ENCODE measurements at regions not wholly inside any gene's neighbourhood (a gene's known extent, or its start where the extent isn't known, plus 50 kb on each side); places are given as distances from the start of the nearest gene placed in this dataset.
"Not testable (repeated sequence)": the region's sequence is repeated elsewhere in the genome, so short reads cannot be mapped to it uniquely, and the experiment has no call there.

GRCh38 chr1:55789466-55789865 is 574.3 kb upstream of the USP24 start:
- no peaks in the 10 kb centered on the region for H3K27me3 ChIP-seq (ENCODE audit: control insufficient read depth, insufficient read depth)
- DNase-seq (no peak), ATAC-seq (no peak)
- H3K27ac ChIP-seq (ENCODE audit: low read length): no peak overlapping the region
- intact Hi-C loops (cut with DNase I): no loop called here
- H3K4me1 ChIP-seq (ENCODE audit: control insufficient read depth, insufficient read depth, low read length): no peaks in the 10 kb centered on the region
- H3K9me3 ChIP-seq (ENCODE audit: control insufficient read depth, low read length): no peaks in the 10 kb centered on the region
- WGBS: 92% methylated on average over 1 of the region's 1 CpG
- no peak overlapping the region for H3K4me3 ChIP-seq (ENCODE audit: low read length)

DNA sequence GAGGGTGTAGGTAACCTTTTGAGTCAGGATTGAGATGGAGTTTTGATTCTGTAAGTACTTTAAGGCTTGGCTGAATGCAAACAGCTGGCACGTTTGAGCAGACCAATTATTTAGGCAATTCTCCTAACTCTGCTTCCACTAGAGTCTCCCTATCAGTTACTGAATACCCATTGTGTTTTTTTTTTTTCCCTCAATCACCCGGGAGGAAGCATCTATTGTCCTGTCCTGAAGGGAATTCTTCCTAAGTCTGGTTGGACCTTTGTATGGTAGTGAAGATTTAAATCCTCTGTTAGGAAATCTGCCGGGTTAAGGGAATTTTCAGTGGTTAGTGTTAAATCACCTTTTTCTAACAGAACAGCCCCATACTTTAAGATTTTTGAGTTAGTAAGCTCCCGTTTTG is 571.2 kb upstream of the USP24 start:
- no peaks in the 10 kb centered on the region for H3K27me3 ChIP-seq (ENCODE audit: control insufficient read depth, insufficient read depth)
- no peak for ATAC-seq
- WGBS: 61% methylated on average over 4 of the region's 4 CpGs

GRCh38 chr1:55784941-55785450 is 569.8 kb upstream of the USP24 start:
- DNase-seq; intact Hi-C loops (cut with DNase I); H3K4me3 ChIP-seq (ENCODE audit: low read length); H3K4me1 ChIP-seq (ENCODE audit: control insufficient read depth, insufficient read depth, low read length); H3K27me3 ChIP-seq (ENCODE audit: control insufficient read depth, insufficient read depth); H3K27ac ChIP-seq (ENCODE audit: low read length); ATAC-seq; H3K9me3 ChIP-seq (ENCODE audit: control insufficient read depth, low read length): not testable (repeated sequence)
- 94% methylated on average over 6 of the region's 6 CpGs for WGBS

More for the DNA sequence above, 571.2 kb upstream of the USP24 start:
- no peak overlapping the region for H3K4me3 ChIP-seq (ENCODE audit: low read length)
- no peaks in the 10 kb centered on the region for H3K9me3 ChIP-seq (ENCODE audit: control insufficient read depth, low read length)
- no peak for DNase-seq
- intact Hi-C loops (cut with DNase I): no loop called here
- H3K27ac ChIP-seq (ENCODE audit: low read length): no peak overlapping the region
- no peaks in the 10 kb centered on the region for H3K4me1 ChIP-seq (ENCODE audit: control insufficient read depth, insufficient read depth, low read length)

GRCh38 chr1:55781944-55782482 is 566.8 kb upstream of the USP24 start:
- no peaks in the 10 kb centered on the region for H3K4me1 ChIP-seq (ENCODE audit: control insufficient read depth, insufficient read depth, low read length)
- H3K27me3 ChIP-seq (ENCODE audit: control insufficient read depth, insufficient read depth): no peaks in the 10 kb centered on the region
- peak; percentile 26 to 75 for ATAC-seq
- no peaks in the 10 kb centered on the region for H3K9me3 ChIP-seq (ENCODE audit: control insufficient read depth, low read length)
- no peak overlapping the region for H3K4me3 ChIP-seq (ENCODE audit: low read length)
- intact Hi-C loops (cut with DNase I): no loop called here
- 64% methylated on average over 3 of the region's 3 CpGs for WGBS
- H3K27ac ChIP-seq (ENCODE audit: low read length): no peak overlapping the region
- peak in 1 of 3 donors; percentile 50 for DNase-seq

DNA sequence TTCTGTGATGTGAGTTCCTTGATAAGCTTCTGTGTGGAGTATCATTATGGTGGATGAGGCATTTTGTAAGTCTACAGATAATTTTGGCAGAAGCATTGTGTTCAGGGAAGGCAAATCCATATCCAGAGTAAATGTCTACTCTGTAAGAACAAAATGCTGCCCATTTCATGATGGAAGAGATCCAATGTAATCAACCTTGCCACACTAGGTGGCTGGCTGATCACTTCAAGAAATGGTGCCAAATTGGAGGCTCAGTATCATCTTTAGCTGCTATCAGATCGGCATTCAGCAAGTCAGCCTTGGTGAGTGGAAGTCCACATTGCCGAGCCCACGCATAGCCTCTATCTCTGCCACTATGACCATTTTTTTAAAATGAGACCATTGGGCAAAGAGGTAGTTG is 565.8 kb upstream of the USP24 start:
- 97% methylated on average over 3 of the region's 3 CpGs for WGBS
- Histone ChIP-seq H3K27me3 (ENCODE audit: control insufficient read depth, insufficient read depth) (no peaks in the 10 kb centered on the region), H3K4me1 (ENCODE audit: control insufficient read depth, insufficient read depth, low read length) (no peaks in the 10 kb centered on the region), H3K9me3 (ENCODE audit: control insufficient read depth, low read length) (no peaks in the 10 kb centered on the region), H3K27ac (ENCODE audit: low read length) (no peak overlapping the region), H3K4me3 (ENCODE audit: low read length) (no peak overlapping the region)
- DNase-seq: no peak
- ATAC-seq: no peak
- intact Hi-C loops (cut with DNase I): no loop called here

DNA sequence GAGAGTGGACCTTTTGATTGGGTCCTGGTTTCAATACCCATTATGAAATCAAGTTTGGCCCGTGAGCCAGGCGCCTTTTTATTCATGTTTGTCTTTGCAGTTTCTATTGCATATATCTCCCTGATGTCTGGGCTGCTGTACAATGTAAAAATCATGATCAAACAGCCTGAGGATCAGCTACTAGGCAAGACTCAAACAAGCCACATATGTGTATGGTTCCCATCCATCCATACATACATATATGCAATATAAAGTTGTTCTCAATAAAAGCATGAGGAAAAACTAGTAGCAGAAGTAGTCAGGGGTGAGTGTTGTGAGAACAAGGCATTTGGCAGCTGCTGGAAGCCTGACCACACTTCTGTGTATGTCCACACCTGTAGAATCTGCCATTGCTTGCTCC is 562.4 kb upstream of the USP24 start:
- H3K27ac ChIP-seq (ENCODE audit: low read length): no peak overlapping the region
- no peak overlapping the region for H3K4me3 ChIP-seq (ENCODE audit: low read length)
- H3K4me1 ChIP-seq (ENCODE audit: control insufficient read depth, insufficient read depth, low read length): no peaks in the 10 kb centered on the region
- ATAC-seq (no peak), DNase-seq (no peak)
- H3K9me3 ChIP-seq (ENCODE audit: control insufficient read depth, low read length): no peaks in the 10 kb centered on the region
- intact Hi-C loops (cut with DNase I): no loop called here
- WGBS: 96% methylated on average over 2 of the region's 2 CpGs
- H3K27me3 ChIP-seq (ENCODE audit: control insufficient read depth, insufficient read depth): no peaks in the 10 kb centered on the region

DNA sequence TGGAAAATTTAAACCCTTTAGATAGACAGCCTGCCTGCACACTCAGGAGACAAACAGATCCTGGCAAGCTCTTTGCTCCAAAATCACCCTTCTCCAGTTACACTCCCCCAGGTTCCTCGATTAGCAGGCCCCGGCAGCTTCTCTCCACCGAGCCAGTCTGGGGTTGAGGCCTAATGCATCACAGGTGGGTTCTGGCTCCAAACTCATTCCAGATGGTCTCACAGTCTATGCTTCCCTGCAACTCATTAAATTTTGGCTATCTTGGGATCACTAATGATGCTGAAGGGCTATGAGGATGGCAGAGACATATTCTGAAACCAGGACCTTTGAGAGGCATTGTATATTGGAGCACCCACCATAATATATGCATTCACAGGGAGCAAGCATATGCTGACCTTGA is 559.8 kb upstream of the USP24 start:
- 83% methylated on average over 3 of the region's 3 CpGs for WGBS
- Histone ChIP-seq H3K27me3 (ENCODE audit: control insufficient read depth, insufficient read depth) (no peaks in the 10 kb centered on the region), H3K4me3 (ENCODE audit: low read length) (no peak overlapping the region)

DNA sequence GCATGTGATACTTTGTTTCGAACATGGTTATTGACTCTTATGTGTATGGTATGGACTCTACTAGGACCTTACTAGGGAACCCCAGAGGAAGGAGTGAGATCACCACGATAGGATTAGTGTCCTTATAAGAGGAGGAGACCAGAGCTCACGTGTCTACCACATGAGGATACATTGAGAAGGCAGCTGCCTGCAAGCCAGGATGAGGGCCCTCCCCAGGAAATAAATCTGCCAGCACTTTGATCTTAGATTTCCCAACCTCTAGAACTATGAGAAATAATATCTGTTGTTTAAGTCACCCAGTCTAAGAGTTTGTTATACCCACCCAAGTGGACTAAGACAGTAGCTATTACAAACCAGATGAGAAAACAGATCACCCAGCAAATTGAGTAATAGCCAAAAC is 559.3 kb upstream of the USP24 start:
- H3K27ac ChIP-seq (ENCODE audit: low read length): no peak overlapping the region
- intact Hi-C loops (cut with DNase I): no loop called here
- no peak for ATAC-seq
- H3K4me1 ChIP-seq (ENCODE audit: control insufficient read depth, insufficient read depth, low read length): no peaks in the 10 kb centered on the region
- H3K4me3 ChIP-seq (ENCODE audit: low read length): no peak overlapping the region
- no peaks in the 10 kb centered on the region for H3K27me3 ChIP-seq (ENCODE audit: control insufficient read depth, insufficient read depth)
- no peak for DNase-seq
- 95% methylated on average over 3 of the region's 3 CpGs for WGBS
- H3K9me3 ChIP-seq (ENCODE audit: control insufficient read depth, low read length): no peaks in the 10 kb centered on the region

More for the DNA sequence above, 559.8 kb upstream of the USP24 start:
- intact Hi-C loops (cut with DNase I): no loop called here
- H3K4me1 ChIP-seq (ENCODE audit: control insufficient read depth, insufficient read depth, low read length): no peaks in the 10 kb centered on the region
- no peak overlapping the region for H3K27ac ChIP-seq (ENCODE audit: low read length)
- ATAC-seq: no peak
- no peaks in the 10 kb centered on the region for H3K9me3 ChIP-seq (ENCODE audit: control insufficient read depth, low read length)
- DNase-seq: no peak

GRCh38 chr1:55773211-55773940 is 558.2 kb upstream of the USP24 start:
- intact Hi-C loops (cut with DNase I): no loop called here
- WGBS: 92% methylated on average over 4 of the region's 4 CpGs
- no peaks in the 10 kb centered on the region for H3K4me1 ChIP-seq (ENCODE audit: control insufficient read depth, insufficient read depth, low read length)
- no peaks in the 10 kb centered on the region for H3K9me3 ChIP-seq (ENCODE audit: control insufficient read depth, low read length)
- no peak overlapping the region for H3K4me3 ChIP-seq (ENCODE audit: low read length)
- no peaks in the 10 kb centered on the region for H3K27me3 ChIP-seq (ENCODE audit: control insufficient read depth, insufficient read depth)
- no peak overlapping the region for H3K27ac ChIP-seq (ENCODE audit: low read length)
- ATAC-seq (no peak), DNase-seq (no peak)

DNA sequence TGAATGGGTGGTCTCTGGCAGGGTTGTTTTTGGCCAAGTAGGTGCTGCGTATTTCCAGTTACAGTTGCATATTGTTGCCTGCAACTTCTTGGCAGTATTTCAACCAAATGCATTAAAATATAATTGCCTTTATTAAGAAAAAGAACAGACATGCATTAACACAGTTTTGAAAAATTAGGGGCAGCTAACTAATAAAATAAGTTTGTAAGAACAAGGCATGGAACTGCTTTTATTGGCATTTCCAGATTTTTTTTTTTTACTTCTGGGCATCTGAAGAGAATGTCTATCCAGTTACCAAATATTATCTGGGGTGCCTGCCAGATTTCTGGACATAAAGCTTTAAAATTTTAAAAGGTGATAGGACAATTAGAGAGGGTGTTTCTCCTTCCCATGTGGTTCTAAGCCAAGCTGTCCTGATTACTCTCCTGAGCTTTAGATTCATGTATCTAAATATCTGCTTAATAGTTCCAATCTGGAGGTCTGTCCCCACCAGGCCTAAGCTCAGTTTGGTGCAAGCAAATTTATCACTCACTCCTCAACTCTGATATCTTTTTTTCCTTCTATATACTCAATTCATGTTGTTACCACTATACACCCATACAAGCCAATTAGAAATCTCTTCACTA is 553.3 kb upstream of the USP24 start:
- H3K9me3 ChIP-seq (ENCODE audit: control insufficient read depth, low read length): no peaks in the 10 kb centered on the region
- intact Hi-C loops (cut with DNase I): no loop called here
- DNase-seq (no peak), ATAC-seq (no peak)
- H3K27me3 ChIP-seq (ENCODE audit: control insufficient read depth, insufficient read depth): no peaks in the 10 kb centered on the region
- no peak overlapping the region for H3K27ac ChIP-seq (ENCODE audit: low read length)
- no peak overlapping the region for H3K4me3 ChIP-seq (ENCODE audit: low read length)
- WGBS: 88% methylated on average over 1 of the region's 1 CpG
- H3K4me1 ChIP-seq (ENCODE audit: control insufficient read depth, insufficient read depth, low read length): no peaks in the 10 kb centered on the region

DNA sequence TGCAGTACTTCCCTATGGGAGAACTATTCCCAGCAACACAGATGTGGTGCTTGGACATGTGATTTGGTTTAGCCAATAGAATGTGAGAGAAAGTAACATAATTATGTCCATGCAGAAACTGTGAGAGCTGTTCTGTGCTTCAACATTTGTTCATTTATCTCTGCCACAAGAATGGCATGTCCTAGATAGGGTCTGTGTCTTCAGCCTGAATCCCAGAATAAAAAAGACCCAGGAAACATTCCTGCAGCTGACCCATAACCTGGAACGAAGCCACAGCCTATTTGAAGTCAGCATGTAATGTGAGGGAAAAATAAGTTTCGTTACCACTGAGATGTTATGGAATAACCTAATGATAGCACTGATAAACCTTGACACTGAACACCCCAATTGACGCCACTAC is 552.0 kb upstream of the USP24 start:
- no peak for DNase-seq
- H3K27ac ChIP-seq (ENCODE audit: low read length): no peak overlapping the region
- H3K4me1 ChIP-seq (ENCODE audit: control insufficient read depth, insufficient read depth, low read length): no peaks in the 10 kb centered on the region
- no peak for ATAC-seq
- no peaks in the 10 kb centered on the region for H3K9me3 ChIP-seq (ENCODE audit: control insufficient read depth, low read length)
- no peak overlapping the region for H3K4me3 ChIP-seq (ENCODE audit: low read length)
- WGBS: 82% methylated on average over 3 of the region's 3 CpGs
- H3K27me3 ChIP-seq (ENCODE audit: control insufficient read depth, insufficient read depth): no peaks in the 10 kb centered on the region
- intact Hi-C loops (cut with DNase I): no loop called here

All from right cardiac atrium (tissue), 5 donors.